HPDE6-E6E7 (cell line): ENCODE measurements at regions not wholly inside any gene's neighbourhood (a gene's known extent, or its start where the extent isn't known, plus 50 kb on each side); places are given as distances from the start of the nearest gene placed in this dataset.

Source experiments
- DNase-seq: peaks from one replicate; pipeline ENCODE4 v3.0.0; 2011; ENCODE audit warnings: missing footprints; ENCODE audit errors: extremely low spot score

- no peak for DNase-seq
Observed at GRCh38 chr1:184276416-184276815, 110.4 kb upstream of the C1orf21 start.

GRCh38 chr1:184279911-184280458 is 106.8 kb upstream of the C1orf21 start:
- DNase-seq, result no peak

GRCh38 chr1:184283999-184284398 is 102.8 kb upstream of the C1orf21 start:
- no peak for DNase-seq

- no peak for DNase-seq
Observed at GRCh38 chr1:184284900-184285299, 101.9 kb upstream of the C1orf21 start.

- no peak for DNase-seq
Observed at GRCh38 chr1:184285401-184286087, 101.3 kb upstream of the C1orf21 start.

- DNase-seq, result no peak
Observed at GRCh38 chr1:184287001-184287400, 99.8 kb upstream of the C1orf21 start.

GRCh38 chr1:184289825-184290550 is 96.8 kb upstream of the C1orf21 start:
- DNase-seq, result no peak

- DNase-seq, result no peak
Observed at GRCh38 chr1:184291701-184292100, 95.1 kb upstream of the C1orf21 start.

- DNase-seq, result no peak
Observed at GRCh38 chr1:184292101-184292500, 94.7 kb upstream of the C1orf21 start.

GRCh38 chr1:184294101-184294500 is 92.7 kb upstream of the C1orf21 start:
- no peak for DNase-seq

GRCh38 chr1:184296466-184297243 is 90.2 kb upstream of the C1orf21 start:
- no peak for DNase-seq

GRCh38 chr1:184297244-184297750 is 89.5 kb upstream of the C1orf21 start:
- no peak for DNase-seq

GRCh38 chr1:184298440-184299405 is 88.1 kb upstream of the C1orf21 start:
- DNase-seq, result no peak

- peak; percentile 23 for DNase-seq
Observed at GRCh38 chr1:184299406-184299790, 87.4 kb upstream of the C1orf21 start.

- no peak for DNase-seq
Observed at GRCh38 chr1:184299796-184300195, 87.0 kb upstream of the C1orf21 start.

- DNase-seq, result no peak
Observed at GRCh38 chr1:184300446-184300845, 86.4 kb upstream of the C1orf21 start.

GRCh38 chr1:184301227-184301626 is 85.6 kb upstream of the C1orf21 start:
- DNase-seq, result no peak

GRCh38 chr1:184302346-184302745 is 84.5 kb upstream of the C1orf21 start:
- DNase-seq, result no peak

GRCh38 chr1:184310157-184310819 is 76.5 kb upstream of the C1orf21 start:
- DNase-seq, result no peak

GRCh38 chr1:184311580-184311979 is 75.2 kb upstream of the C1orf21 start:
- no peak for DNase-seq
